GM12891 (cell line): ENCODE measurements at regions not wholly inside any gene's neighbourhood (a gene's known extent, or its start where the extent isn't known, plus 50 kb on each side); places are given as distances from the start of the nearest gene placed in this dataset.

Source experiments
- POLR2A ChIP-seq: IDR thresholded peaks from 2 replicates; pipeline ENCODE4 v1.6.1; 2011; ENCODE audit warnings: low read depth, low read length, control low read depth
- TAF1 ChIP-seq: IDR thresholded peaks from 2 replicates; pipeline ENCODE4 v1.6.1; 2011; ENCODE audit warnings: low read depth, low read length, control low read depth

- TF ChIP-seq TAF1 (no peak), POLR2A (no peak)
Observed at GRCh38 chr11:69207165-69207889, 51.6 kb downstream of the SMIM38 start.
